HL-60/S4 treated with phorbol 12-myristate 13-acetate at 8.2 ng/mL for 4 days and 3 days (cell line): ENCODE measurements at regions not wholly inside any gene's neighbourhood (a gene's known extent, or its start where the extent isn't known, plus 50 kb on each side); places are given as distances from the start of the nearest gene placed in this dataset.

Source experiments
- in situ Hi-C: fragments of 300-500 bp; cut with MboI; formaldehyde crosslinking; loops from 2 replicates; pipeline ENCODE4 v1.15.0; 2022; ENCODE audit warnings: low sequenced_read_pairs

DNA sequence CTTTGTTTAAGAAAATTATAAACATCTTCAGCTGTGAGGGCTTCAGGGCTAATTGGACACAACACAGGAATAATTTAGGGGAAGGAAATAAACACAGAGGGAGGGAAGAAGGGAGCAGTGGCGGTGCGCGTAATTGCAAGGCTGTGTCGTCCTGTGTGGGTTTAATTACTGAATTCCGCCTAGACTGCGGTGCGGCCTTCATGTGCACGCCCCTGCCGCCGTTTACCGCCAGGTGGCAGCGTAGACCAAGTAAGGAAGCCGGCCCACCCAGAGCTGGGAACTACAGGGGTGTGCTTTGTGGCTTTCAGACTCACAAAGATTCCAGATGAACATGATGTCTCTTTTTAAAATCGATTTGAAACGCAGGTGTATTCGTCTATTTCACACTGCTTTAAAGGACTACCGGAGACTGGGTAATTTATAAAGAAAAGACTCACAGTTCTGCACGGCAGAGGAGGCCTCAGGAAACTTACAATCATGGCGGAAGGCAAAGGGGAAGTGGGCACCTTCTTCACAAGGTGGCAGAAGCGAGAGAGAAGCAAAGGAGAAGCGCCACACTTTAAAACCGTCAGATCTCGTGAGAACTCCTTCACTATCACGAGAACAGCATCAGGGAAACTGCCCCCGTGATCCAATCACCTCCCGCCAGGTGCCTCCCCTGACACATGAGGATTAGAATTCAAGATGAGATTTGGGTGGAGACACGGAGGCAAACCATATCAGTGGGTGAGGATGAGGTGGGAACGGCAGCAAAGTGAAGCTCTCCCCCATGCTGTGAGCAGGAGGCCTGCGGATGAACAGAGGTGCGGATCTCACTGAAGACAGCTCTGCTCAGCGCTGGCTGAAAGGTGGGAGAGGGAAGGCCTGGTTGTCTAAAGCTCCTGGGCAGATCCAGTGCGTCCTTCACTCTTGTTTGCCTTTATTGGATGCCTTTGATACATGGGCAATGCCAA is 222.0 kb upstream of the PDE10A start:
- in situ Hi-C loops: loop anchor here (25.0 kb wide), 1 partner anchor 227 kb away; no protein-coding TSS in a partner anchor

DNA sequence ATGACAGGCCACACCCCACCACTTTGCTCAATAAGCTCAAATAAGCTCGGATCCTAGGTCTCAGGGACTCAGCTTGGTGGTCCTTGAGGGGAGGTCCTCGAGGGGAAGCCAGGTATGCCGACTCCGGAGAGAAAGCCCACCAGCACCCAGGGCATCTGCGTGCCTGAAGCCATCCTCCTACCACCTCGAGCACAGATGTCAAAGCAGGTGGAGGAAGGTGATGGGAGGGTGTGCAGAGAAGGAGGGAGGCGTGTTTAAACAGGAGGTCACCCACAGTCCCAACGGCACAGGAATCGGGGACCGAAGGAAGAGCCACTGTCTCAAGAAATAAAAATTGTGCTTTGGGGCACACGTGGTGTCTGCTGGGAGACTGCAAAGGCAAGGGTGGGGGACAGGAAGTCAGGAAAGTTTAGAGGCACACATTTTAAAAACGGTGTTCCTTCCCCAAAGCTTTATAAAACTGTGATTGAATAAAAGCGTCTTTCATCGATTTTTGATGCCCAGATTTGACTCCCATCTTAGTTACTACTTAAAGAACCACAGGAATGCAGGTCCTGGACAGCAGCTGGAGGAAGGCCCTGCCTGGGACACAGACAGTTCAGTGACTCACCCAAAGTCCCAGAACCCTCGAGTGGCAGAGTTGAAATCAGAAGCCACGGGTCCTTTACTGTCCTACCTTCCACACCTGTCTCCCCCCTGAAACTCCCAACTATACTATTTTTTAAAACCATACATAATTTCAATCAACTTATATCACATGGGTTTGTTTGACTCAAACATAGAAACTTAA is 221.0 kb upstream of the PDE10A start:
- in situ Hi-C loops: loop anchor here (25.0 kb wide), 1 partner anchor 228 kb away; no protein-coding TSS in a partner anchor

DNA sequence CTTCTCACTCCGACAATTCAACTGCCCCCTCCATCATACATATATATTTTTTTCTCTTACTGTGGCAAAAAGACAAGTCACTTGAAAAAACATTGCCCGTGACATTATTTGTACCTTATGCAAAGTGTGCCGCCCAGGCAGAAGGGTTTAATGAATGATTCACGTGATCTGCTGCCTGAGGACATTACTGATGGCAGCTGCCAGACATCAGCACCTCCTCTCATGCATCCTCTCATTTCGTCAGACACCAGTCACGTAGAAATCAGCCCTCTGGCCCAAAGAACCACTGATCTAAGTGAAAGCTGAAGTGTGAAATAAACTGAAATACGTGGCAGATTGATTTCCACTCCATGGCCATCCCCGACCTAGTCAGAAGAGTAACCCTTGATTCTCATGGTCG is 218.8 kb upstream of the PDE10A start:
- in situ Hi-C loops: loop anchor here (25.0 kb wide), 1 partner anchor 230 kb away; no protein-coding TSS in a partner anchor

DNA sequence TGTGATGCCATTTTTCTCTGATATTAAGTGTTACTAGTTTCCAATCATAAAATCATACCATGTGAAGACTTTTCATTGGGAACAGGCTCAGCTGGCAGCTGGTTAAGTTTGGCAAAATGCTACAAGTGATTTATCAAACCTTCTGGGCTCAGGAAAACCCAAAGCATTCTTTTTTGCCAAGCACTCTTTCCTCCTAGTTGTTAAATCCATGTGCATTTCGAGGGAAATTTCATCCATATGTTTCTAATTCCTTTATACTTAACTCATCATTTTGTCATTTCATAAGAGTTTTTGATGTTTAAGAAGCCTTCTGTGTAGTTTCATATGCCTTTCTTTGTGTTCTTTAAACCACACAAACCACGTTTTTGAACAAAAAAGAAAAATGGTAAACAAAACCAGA is 217.6 kb upstream of the PDE10A start:
- in situ Hi-C loops: loop anchor here (25.0 kb wide), 1 partner anchor 232 kb away; no protein-coding TSS in a partner anchor

DNA sequence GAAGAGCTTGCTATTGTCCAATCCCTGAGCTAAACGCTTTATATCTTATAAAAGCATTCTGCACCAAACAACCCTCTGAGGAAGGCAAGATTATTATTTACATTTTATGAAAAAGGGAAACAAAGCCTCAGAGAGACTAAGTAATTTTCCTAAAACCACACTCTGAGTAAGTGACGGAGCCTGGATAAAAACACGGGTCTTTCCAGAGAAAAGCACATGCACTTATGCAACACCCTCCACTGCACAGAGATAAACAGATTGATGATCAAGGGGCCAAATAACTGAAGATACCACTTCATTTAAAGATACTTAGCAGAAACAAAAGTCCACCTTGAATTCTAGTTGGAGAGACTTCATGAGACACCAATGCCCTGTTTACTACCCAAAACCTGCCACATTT is 214.7 kb upstream of the PDE10A start:
- in situ Hi-C loops: loop anchor here (25.0 kb wide), 1 partner anchor 235 kb away; no protein-coding TSS in a partner anchor

DNA sequence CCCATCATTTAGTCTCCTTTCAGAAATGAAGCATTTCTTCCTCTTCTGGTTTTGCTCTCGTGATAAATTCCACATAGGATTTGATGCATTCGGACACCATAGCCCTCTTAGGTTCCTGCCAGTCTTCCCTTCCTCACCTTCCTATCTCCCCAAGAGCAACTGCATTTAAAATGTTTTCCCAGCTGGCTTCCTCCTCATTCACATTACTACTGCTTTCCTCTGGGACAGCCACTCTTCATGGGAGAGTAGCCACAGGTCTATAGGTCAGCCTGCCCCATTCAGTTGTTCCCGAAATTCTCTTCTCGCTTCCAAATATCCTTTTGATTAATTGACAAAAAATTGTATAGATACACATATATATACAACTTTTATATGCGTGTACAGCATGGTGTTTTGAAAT is 214.2 kb upstream of the PDE10A start:
- in situ Hi-C loops: loop anchor here (25.0 kb wide), 1 partner anchor 235 kb away; no protein-coding TSS in a partner anchor

DNA sequence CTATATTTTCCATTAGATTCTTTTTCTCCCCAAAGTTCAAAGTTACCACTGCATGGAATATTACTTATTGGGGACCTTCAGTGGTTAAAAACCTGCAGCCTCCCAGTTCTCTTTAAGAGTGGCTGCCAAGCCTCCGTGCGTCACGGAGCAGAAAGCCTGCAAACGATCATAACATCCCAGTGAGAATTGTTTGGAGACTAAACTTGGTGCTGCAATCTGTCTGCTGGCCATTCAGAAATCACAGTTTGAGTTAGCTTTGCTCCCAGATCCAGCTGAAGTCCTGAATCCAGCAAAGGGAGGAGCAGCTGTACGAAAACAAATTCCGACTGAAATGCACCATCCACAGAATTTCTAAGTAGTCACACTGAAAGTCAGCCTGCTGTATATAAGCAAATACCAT is 213.5 kb upstream of the PDE10A start:
- in situ Hi-C loops: loop anchor here (25.0 kb wide), 1 partner anchor 236 kb away; no protein-coding TSS in a partner anchor

DNA sequence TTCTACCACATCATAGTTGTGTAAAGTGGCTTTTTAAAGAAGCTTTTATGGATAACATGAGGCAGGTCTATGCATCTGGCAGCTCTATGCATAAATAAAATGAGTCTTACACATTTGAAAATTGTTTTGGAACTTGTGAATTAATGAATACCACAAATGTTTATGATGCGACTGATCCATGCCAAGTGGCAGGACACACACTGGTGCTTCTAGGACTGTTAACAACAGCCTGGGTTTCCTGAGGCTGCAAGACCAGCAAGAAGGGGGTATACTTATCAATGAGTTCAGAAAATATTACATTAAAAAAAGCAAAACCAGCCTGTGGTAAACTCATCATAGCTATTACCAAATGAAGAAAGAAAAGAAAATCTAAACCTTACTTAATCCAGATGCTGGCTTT is 212.9 kb upstream of the PDE10A start:
- in situ Hi-C loops: loop anchor here (25.0 kb wide), 1 partner anchor 236 kb away; no protein-coding TSS in a partner anchor

DNA sequence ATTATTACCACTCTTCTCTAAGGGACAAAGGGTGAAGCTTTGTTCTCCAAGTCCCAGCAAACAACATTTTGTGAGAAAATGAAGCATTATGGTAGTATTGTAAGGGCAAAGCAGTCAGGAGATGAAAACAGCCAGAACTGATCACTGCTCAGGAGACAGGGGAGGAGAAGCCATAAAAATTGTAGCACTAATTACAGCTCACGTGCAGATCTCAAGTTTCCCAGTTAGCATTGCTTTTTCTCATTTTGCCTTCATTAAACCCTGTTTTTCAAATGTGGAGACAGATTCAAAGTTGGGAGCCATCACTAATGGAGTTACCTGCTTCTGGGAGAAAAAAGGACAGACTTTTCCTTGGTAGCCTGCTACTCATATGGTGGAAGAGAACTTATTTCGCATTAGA is 210.9 kb upstream of the PDE10A start:
- in situ Hi-C loops: no loop called here

DNA sequence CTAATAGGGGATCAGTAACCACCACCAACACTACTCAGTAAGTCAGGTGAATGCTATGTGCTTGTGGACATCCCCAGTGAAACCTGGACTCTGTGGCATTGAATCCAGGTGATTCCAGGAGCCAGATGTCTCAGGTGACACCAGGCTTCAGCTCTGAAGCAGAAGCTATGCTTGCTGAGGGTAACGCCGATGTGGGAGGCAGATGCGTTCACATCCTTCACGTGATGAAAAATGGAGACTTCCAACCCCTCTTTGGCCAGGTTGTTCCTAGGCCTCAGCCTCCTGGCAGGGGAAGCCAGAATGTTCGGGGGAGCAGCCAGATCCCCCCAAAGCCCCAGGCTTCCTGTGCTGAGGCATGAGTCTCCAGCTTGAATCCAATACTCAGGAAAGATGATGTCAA is 209.8 kb upstream of the PDE10A start:
- in situ Hi-C loops: no loop called here

DNA sequence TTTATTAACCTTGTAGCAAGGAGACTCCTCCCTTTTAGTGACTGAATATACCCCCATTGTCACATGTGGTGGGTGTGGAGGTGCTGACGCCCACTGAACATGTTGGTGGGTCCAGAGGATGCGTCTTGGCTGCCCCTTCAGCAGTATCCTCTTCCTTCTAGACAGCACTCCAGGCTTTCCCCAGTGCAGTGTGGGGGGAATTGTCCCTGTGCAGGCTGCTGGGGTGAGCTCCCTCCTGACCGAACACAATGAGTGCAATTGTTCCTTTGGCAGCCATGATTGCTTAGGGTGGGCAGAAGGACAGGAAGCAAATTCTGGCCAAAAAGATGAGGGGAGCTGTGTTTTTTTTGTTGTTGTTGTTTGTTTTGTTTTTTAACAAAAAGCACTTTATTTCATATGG is 209.3 kb upstream of the PDE10A start:
- in situ Hi-C loops: no loop called here

DNA sequence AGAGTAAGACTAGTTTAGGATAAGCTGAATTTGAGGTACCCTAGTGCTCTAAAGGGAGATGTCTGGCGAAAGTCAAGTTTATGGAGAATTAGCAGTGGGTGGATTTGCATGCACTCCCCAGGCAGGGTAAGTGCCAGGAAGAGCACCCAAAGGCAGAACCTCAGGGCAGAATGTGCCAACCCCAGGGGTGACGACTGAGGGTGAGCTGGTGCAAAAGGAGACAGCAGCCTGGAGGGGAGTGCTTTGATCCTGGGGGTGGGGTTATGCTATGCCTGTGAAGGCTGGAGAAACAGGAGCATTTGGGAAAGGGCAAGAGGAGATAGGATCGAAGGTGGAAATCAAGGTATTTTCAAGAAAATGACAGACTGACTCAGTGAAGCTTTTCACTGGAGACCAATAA is 208.5 kb upstream of the PDE10A start:
- in situ Hi-C loops: no loop called here

DNA sequence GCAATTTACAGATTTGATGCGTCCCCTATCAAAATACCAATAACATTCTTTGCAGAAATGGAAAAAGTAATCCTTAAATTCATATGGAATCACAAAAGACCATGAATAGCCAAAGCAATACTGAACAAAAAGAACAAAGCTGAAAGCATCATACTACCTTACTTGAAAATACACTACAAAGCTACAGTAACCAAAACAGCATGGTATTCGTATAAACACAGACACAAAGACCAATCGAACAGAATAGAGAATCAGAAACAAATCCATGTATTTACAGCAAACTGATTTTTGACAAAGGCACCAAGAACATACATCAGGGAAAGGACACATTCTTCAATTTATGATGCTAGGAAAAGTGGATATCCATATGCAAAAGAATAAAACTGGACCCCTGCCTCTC is 206.5 kb upstream of the PDE10A start:
- in situ Hi-C loops: no loop called here

DNA sequence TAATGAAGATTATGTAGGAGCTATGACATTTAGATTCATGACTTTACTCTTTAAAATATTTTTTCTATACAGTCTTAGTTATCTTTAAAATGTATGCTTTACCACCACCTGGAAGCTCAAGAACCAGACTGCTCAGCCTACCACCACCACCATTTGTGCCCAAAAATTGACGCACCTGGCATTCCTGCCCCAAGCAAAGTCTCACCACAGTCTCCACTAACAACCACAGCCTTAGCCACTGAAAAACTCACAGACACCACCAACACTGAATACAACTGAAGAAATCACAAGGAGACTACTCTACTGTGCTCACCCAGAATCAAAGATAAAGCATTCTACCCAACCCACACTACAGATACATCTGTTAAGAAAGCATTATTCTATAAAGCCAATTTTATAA is 201.9 kb upstream of the PDE10A start:
- in situ Hi-C loops: no loop called here

DNA sequence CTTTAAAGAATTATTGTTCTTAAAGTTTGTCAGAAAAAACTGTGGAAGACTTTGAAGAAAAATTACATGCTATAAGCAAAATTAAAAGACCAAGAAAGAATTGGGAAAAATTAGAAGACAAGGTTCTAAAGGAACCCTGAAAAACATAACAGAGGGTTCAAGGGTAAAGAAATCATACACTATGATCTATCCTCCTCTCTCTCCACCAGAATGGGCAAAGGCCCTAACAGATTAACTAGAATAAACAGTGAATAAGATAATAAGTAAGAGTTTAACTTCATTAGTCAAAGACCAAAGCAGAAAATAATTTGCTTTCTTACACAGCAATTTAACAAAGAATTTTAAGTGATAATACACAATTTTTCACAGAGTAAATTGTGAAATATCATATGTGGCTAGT is 201.2 kb upstream of the PDE10A start:
- in situ Hi-C loops: no loop called here

DNA sequence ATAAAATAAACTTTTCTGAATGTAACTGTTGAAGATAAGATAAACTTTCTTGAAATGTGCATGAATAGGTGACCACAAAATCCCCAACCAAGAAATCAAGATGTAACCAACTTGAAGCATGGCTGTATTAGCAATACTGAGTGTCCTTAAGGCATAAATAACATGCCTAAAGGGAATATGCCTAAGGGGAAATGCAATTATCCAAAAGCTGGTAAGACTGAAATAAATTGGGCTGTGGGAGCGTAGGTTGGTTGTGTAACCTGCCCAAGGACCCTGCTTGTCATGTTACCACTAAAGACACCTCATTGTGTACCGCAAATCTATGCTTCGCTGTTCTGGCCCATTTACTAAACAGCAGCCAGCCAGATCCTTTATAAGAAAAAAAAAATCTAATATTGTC is 200.8 kb upstream of the PDE10A start:
- in situ Hi-C loops: no loop called here

DNA sequence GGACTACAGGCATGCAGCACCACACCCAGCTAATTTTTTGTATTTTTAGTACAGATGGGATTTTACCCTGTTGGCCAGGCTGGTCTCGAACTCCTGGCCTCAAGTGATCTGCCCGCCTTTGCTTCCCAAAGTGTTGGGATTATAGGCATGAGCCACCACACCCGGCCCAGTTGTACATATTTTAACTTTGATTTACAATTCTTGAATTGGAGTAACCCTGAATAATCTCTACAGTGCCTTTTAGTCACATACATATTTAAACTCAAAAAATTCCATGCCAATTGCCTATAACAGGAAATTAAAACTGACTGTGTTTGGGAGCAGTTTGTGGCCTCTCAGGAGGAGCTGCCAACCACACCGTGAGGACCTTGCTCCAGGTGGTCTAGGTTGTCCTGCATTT is 199.8 kb upstream of the PDE10A start:
- in situ Hi-C loops: no loop called here

DNA sequence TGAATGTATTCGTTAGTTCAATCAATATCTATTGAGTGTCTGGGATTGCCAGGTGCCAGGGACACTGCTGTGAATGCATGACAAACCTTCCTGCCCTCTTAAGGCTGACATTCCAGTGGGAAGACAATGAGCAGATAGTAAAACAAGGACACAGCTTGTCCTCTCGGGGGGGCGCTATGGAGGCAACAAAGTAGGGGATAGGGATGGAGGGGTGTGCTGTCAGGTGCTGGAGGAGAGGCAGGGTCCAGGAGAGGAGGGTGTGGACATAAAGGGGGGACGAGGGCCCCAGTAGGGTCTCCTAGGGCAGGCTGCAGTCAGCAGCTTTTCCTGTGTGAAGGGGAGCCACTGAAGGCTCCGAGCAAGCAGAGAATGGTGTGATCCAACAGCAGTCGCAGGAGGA is 198.2 kb upstream of the PDE10A start:
- in situ Hi-C loops: no loop called here

DNA sequence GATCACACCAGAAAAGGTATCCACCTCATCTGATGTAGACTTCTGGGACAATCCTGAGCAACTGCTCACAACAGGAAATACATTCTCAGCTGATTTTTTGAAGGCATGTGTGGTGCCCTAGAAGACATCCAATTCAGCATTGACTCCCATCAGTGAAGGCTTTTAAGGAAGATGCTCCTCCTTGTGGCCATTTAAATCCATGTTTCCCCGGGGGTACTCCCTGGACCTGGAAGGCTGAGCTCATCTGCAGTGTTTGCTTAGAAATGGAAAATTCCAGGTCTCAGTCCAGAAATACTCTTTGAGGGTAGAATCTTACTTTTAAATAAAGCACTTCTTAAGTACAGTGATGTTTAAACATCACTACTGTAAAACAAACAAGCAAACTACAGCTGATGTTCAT is 195.5 kb upstream of the PDE10A start:
- in situ Hi-C loops: no loop called here

DNA sequence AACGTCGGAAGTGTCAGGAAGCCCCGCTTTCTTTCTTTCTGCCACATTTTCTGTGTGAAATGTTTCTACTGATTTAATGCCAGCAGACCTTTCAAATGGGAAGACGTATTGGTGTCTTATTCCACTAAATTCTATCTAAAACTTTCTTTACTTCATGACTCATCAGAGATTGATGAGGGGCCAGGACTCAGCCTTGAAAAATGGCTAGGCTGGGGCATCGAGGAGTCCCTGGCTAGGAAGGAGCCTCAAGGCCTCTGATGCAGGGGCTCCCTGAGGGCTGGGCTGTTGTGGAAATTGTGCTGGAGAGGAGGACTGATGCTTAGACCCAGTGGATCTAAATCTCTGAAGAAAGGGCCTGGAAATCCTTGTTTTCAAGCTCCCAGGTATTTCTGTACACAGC is 192.8 kb upstream of the PDE10A start:
- in situ Hi-C loops: no loop called here

DNA sequence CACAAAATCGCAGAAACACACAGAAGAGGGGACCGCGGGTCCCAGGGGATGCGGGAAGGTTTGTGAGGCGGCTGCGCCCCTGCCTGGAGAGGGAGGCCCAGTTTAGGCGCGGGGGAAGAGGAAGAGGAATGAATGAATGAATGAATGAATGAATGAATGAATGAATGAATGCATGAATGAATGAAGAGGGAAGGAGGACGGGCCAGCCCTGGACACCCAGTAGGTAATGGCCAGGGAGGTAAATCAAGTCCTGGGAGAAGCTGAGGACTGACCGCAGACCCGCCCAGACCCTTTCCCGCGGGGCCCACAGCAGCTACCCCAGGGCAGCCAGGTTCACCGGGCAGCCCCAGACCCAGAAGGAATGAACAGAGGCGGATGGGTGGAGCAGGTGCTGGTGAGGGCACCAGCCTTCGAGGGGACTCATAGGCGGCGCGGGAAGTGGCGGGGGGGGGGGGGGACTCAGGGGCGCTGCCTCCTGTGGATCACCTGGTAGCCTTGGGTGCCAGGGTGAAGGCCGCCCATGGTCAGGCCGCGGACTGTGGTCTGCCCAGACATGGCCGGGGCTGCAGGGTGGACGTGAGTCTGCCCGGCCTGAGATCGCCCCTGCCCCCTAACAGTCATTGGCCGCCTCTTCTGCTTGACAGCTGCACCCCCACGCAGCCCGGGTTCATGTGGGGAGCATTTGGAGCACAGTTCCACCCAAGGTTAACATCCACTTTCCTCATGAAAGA is 192.0 kb upstream of the PDE10A start:
- in situ Hi-C loops: no loop called here
